GM19328 (cell line): ENCODE measurements at regions not wholly inside any gene's neighbourhood (a gene's known extent, or its start where the extent isn't known, plus 50 kb on each side); places are given as distances from the start of the nearest gene placed in this dataset.
A peak's percentile ranks its signal among the peaks of the same experiment; 100 is the strongest.
"Not testable (repeated sequence)": the region's sequence is repeated elsewhere in the genome, so short reads cannot be mapped to it uniquely, and the experiment has no call there.

ENCODE experiments used
- ATAC-seq: cut with Tn5 transposase; IDR thresholded peaks from one replicate; pipeline ENCODE4 v1.9.1; 2021; ENCODE audit warnings: mild to moderate bottlenecking, moderate library complexity; ENCODE audit not compliant: unreplicated experiment

DNA sequence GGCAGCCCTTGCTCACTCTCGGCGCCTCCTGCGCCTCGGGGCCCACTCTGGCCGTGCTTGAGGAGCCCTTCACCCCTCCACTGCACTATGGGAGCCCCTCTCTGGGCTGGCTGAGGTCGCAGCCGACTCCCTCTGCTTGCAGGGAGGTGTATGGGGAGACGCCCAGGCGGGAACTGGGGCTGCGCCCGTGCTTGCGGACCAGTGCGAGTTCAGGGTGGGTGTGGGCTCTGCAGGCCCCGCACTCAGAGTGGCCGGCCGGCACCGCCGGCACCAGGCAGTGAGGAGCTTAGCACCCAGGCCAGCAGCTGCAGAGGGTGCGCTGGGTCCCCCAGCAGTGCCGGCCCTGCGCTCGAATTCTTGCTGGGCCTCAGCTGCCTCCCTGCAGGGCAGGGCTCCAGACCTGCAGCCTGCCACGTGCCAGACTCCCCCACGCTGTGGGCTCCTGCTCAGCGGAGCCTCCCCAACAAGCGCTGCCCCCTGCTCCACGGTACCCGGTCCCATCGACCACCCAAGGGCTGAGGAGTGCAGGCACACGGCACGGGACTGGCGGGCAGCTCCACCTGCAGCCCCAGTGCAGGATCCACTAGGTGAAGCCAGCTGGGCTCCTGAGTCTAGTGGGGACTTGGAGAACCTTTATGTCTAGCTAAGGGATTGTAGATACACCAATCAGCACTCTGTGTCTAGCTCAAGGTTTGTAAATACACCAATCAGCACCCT, 54.0 kb upstream of the WWC2 start:
- not testable (repeated sequence) for ATAC-seq

DNA sequence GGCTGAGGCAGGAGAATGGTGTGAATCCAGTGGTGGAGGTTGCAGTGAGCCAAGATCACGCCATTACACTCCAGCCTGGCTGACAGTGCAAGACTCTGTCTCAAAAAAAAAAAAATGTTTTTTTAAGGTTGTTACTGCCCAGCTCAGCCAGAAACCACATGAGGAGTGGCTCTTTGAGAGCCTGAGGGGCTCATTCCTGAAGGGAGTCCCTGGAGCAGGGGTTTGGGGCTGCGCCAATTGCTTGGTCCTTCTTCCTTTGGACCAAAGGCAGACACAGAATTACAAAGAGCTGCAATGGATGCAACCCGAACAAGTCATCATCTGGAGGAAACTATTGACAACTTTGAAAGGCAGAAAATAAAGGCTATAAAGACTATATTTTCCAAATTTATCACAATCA, 60.6 kb upstream of the WWC2 start:
- ATAC-seq = no peak

DNA sequence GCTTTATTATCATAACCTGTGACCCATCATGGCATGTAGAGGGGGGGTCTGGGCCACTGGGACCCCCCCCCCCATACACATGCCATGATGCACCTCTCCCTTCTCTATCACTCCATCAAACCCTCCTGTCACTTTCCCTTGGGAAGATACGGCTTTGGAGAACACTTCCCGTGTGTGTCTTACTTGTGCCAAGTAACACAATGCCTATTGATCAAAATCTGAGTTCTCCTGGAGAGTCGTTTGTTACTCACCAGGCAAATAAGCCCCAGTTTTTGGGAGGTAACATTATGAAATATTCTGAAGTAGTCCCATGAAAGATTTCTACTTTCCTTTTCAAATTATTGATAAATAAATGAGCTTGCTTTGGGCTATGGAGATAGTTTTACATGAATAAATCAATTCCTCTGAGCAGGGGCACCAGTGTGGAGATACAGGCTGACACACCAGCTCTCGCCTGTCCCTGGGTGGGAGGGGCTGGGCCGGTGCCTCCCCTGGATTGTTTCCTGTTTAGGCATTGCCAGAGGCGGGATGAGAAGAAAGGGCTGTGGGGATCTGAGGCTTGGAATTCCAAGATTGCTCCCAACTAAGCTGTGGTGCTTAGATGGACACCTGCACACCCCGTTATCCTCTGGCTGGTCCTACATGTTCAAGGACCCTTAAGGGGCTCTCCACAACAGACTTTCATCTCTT, 63.2 kb upstream of the WWC2 start:
- ATAC-seq = no peak

DNA sequence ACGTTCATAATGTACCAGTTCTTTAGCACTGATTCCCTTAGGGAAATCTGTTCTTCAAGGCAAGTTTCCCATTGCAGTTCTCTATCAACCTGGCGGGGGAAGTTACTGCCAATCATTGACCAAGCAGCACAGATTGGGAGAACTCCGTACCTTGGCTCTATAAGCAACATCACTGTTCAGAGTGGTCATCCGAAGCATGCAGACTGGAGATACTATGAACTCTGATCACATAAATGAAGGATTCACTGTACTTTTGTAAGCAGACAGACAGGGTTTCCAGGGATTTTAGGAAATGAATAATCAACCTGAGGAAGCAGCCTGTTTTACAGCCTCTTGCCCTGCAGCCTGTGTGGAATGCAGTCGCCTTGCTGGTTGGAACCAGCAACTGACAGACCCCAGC, 63.8 kb upstream of the WWC2 start:
- no peak for ATAC-seq

DNA sequence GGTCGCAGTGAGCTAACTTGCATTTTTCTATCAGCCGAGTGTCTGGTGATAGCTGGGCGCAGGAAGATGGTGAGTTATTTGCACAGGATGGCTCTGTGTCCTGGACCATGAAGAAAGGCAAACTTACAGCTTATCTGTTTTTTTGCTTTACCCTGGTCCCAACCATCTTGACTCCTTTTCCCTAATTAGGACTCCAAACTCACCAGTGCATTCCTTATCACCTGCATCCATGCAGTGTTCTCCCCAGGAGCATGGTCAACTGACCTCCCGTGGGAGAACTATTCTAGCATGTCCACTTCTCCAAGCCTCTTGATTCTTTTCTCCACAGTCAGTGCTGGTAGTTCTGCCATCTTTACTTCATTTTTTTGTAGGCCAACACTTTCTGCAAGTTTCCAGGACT, 68.2 kb upstream of the WWC2 start:
- ATAC-seq = no peak

DNA sequence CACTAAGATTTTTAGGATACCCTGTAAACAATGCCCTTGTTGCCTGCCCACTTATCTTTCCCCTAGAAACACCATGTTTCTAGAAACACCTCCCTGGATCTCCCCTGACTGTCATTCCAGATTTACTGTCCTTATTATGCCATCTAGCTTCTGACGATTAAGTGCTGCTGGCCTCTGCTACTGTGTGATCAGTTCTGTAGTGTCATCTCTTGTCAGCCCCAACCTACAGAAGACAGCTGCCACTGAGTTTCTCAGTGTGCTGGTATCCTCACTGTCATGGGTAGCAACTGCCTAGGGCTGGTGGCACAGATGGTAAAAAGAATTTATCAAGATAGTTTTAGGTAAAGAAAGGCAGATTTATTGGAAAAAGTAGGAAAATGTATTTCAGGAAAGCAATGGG, 68.7 kb upstream of the WWC2 start:
- no peak for ATAC-seq

DNA sequence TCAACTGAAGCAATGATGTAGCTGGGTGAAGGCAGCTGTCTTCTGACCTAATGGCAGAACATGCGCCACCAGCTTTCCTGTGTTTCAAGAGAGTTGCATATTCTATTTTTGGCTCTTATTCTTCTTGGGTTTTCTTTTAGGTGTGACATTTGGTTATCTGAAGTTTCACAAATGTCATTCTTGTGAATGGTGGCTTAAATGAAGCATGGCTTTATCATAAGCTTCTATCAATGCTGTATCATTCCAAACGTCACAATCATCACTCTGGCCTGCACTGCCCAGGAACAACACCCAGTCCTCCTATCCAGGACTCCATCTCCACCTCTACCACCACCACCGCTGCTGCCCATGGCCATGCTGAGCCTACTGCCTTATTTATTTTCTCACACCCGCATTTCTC, 69.7 kb upstream of the WWC2 start:
- no peak for ATAC-seq

DNA sequence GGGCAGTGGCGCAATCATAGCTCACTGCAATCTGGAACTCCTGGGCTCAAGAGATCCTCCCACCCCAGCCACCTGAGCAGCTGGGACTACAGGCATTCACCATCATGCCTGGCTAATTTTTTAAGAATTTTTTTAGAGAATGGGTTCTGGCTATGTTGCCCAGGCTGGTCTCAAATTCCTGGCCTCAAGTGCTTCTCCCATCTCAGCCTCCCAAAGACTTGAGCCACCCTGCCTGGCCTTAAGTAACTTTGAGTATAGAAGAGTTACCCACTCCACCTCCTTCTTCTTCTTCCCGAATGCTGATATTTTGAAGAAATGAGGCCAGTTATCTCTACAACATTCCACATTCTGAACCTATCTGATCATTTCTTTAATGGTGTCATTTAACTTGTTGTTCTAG, 72.4 kb upstream of the WWC2 start:
- no peak for ATAC-seq

DNA sequence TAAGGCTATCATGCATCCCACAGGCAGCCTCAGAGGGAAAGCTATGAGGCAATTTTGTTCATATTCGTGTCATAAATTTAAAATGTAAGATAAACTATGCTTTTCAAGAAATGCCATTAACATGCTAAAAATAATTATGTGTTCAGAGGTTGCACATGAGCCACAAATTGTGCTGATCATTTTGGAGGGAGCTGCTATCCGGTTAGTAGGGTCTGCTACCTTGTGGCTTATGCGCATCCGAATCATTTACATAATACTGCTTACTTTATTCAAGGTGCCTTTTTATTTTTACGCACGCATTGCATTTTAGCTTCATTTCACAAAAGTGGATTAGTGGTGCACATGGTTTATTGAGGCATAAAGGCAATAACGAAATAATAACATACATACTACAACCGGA, 76.4 kb upstream of the WWC2 start:
- no peak for ATAC-seq

DNA sequence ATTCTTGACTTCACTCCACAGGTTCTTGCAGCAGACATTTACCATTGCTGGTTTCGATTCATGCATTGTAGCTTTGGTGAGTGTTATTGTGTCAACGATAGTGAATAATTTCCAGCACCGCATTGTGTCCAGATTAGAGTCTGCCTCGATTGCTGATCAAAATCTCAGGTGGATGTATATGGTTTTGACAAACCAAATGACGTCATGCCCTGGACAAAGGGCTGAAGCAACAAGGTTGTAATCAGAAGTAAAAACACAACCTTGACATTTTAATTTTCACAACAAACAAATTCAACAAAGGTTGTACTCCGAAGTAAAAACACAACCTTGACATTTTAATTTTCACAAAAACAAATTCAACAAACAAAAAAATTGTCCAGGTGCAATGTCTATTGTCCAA, 81.1 kb upstream of the WWC2 start:
- ATAC-seq = no peak

DNA sequence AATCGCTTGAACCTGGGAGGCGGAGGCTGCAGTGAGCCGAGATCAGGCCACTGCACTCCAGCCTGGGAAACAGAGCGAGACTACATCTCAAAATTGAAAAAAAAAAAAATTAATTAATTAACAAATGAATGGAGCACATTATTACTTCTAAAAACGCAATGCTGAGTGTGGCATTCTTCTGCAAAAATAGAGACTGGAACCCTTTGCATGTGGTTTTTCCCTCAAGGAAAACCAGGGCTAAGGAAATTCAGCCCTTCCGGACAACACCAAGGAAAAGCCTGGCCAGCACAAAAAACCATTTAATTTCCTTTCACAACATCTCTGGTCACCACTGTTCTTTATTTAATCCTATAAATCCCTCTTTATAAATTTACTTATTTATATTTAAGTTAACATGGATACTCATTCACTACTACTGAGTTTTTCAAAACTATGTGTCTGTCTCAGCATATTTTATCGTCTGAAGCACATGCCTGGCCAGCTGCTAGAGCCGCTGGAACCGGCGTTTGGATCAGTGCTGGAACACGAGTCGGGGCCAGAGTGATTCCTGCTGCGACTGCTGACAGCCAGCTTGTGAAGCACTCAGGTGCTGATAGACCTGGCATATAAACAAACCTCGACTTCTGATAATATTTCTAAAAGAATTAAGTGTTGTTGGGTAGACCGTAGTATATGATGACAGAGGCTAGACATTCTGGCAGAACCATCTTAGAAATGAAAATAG, 84.5 kb upstream of the WWC2 start:
- ATAC-seq = no peak

DNA sequence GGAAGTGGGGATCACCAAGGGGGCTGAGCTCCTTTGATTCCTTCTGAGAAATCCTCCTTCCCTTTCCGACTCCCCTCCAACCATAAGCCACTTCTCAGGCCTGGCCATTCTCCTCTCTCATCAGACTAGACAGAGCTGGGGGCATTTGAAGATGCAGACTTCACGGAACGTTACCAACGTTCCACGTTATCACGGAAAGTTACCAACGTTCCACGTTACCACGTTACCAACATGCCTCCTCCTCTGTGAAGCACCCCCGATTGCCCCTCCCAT, 85.4 kb upstream of the WWC2 start:
- no peak for ATAC-seq

DNA sequence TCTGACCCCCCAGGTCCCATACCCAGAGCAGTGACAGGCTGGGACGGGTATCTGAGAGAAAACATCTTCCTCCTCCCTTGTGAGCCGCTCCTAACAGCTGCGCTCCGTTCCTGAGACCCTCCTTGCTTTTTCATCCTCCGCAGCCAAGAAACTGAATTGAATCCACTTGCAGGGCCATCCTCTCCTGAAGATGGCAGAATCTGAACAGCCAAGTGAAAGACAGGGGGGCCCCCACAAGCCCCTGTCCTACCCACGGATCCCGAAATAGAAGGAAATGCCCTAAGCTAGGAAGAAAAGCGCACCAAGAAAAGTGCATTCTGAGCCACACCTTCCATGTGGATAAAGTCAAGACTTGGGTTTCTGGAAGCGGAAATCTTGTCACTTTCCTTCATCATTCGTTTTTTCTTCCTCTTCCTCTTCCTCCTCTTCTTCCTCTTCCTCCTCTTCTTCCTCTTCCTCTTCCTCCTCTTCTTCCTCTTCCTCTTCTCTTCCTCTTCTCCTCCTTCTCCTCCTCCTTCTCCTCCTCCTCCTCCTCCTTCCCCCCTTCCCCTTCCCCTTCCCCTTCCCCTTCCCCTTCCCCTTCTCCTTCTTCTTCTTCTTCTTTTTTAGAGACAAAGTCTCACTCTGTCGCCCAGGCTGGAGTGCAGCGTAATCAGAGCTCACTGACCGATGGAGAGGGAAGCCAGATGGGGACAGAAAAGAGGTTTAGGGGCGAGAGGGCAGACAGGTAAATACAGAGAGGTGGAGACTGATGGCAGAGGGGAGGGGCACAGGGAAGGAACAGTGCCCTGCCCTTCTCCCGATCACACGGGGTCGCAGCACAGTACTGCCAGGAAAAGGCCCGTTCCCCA, 86.0 kb upstream of the WWC2 start:
- ATAC-seq = no peak

DNA sequence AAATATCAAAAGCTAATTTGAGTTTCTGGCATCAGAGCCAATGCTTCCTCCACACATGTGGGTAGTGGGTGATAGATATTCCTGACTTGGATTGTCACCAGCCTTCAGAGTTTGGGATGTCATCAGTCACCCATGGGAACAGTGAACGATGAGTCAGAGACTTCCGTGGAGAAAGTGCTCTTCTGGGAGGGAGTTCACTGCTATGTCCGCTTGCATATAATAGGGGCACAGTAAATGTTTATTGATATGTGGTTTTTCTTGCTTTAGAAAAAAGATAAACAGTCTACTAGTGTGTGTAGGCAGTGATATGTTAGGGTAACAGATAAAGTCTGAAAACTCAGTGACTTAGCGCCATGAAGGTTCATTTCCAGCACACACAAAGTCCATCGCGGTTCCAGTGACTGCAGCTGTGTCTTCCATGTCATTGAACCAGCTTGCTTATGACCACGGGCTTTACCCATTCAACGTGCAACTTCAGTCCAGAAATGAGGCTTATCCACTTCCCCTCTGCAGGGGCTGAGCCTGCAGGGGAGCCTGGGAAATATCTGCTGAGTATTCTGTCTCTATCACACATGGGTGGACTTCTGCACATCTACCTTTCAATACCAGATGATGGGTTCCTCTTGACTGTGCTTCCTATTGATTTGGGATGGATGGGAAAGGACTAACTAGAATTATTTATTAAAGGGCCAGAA, 87.7 kb upstream of the WWC2 start:
- ATAC-seq = no peak

DNA sequence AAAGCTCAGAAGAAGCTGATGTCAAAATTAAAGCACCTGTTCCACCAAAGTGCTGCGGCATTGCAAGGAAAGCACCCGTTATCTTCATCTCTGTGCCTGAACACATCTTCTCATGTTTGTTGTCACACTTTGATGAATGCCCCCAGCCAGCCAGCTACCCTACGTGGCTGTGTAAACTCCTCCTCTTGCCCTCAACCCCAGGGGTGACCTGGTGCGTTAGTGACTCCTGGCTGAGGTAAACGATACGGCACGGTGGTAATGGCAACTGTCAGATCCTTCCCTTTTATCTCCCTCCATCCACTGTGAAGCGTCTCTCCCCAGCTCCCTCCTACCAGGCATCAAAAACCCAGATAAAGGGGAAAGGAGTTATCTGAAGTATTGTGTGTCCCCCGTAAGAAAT, 90.6 kb upstream of the WWC2 start:
- no peak for ATAC-seq

DNA sequence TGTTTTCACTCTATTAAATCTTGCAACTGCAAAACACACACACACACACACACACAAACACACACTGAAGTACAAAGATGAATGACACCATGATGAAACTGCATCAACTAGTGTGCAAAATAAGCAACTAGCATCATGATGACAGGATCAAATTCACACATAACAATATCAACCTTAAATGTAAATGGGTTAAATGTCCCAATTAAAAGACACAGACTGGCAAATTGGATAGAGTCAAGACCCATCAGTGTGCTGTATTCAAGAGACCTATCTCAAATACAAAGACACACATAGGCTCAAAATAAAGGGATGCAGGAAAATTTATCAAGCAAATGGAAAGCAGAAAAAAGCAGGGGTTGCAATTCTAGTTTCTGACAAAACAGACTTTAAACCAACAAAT, 87.2 kb upstream of the DCTD start:
- ATAC-seq = not testable (repeated sequence)

DNA sequence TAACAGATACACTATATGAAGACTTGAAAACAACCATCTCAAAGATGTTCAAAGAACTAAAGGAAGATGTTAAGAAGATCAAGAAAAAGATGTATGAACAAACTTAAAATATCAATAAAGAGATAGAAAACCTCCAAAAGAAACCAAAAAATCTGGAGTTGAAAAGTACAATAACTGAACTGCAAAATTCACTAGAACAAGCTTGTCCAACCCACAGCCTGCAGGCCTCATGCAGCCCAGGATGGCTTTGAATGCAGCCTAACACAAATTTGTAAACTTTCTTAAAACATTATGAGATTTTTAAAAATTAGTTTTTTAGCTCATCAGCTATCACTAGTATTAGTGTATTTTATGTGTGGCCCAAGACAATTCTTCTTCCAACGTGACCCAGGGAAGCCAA, 77.0 kb upstream of the DCTD start:
- ATAC-seq = no peak

DNA sequence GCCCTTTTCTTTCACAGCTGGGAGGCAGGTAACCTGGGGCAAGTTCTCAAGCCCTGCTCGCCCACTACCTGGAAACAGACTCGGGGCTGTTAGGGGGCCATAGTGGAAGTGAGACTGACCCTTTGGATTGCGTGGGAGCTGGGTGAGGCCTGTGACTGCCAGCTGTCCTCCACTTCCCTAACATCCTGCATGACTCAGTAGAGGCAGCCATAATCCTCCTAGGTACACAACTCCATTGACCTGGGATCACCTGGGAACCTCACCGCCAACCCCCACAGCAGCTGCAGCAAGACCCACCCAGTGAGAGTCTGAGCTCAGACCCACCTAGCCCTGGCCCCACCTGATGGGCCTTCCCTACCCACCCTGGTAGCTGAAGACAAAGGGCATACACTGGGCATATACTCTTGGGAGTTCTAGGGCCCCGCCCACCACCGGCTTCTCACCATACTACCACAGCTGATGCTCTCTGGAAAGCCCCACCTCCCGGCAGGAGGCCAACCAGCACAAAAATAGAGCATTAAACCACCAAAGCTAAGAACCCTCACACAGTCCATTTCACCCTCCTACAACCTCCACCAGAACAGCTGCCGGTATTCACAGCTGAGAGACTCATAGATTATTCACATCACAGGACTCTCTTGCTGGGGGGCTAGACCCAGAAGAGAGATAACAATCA, 61.1 kb upstream of the DCTD start:
- ATAC-seq = peak; percentile 79

DNA sequence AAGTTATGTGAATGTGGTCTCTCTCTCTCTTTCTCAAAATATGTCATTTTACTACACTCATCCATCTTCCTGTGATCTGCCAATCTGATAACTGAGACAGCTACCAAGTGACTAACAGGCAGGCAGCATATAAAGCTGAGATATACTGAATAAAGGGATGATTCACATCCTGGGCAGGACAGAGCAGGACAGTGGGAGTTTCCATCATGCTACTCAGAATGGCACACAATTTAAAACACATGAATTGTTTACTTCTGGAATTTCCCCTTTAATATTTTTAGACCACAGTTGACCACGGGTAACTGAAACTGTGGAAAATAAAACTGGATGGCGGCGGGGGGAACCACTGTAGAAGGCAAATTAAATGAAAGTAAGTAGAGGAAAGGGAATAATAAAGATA, 58.6 kb upstream of the DCTD start:
- ATAC-seq = no peak

DNA sequence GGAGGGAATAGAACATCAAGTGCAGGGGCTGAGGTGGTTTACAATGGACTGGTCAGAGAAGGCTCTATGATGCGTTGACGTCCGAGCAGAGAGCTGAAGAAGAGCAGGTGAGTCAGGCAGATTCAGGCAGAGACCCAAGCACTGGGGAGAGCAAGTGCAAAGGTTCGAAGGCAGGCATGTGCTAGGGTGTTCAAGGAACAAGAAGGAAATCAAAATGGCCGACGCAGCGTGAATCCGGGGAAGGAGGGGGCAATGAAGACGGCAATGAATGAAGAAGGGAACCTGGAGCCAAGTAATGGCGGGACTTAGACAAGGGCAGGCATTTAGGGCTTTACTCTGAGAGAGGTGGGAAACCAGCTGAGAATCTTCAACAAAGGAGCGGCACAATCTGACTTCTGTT, 56.8 kb upstream of the DCTD start:
- ATAC-seq = no peak
